HFF-Myc (cell line): ENCODE measurements at regions not wholly inside any gene's neighbourhood (a gene's known extent, or its start where the extent isn't known, plus 50 kb on each side); places are given as distances from the start of the nearest gene placed in this dataset.

Experiments used
- DNase-seq: peaks from one replicate; pipeline ENCODE4 v3.0.0-alpha.2; 2011; ENCODE audit warnings: low read depth; ENCODE audit errors: extremely low read depth
- H3K4me3 ChIP-seq: replicated peaks from 2 replicates; pipeline ENCODE4 v1.5.1; 2011; ENCODE audit warnings: low read depth, mild to moderate bottlenecking, control low read depth, low read length
- CTCF ChIP-seq: IDR thresholded peaks from 2 replicates; pipeline ENCODE4 v1.5.1; 2012; ENCODE audit warnings: mild to moderate bottlenecking, low read depth, low read length, control low read depth; ENCODE audit errors: missing control alignments

GRCh38 chr11:90947930-90948329 lies 725.1 kb upstream of the CHORDC1 start:
- H3K4me3 ChIP-seq, result no peak overlapping the region
- DNase-seq, result no peak
- TF ChIP-seq CTCF, result no peak

- no peak for DNase-seq
- no peak for TF ChIP-seq CTCF
- no peak overlapping the region for H3K4me3 ChIP-seq
These were observed 707.4 kb upstream of the CHORDC1 start for GRCh38 chr11:90930252-90930651.

GRCh38 chr11:90919332-90919731 lies 696.5 kb upstream of the CHORDC1 start:
- no peak for DNase-seq
- no peak for TF ChIP-seq CTCF
- no peak overlapping the region for H3K4me3 ChIP-seq

GRCh38 chr11:90916706-90917105 lies 693.9 kb upstream of the CHORDC1 start:
- H3K4me3 ChIP-seq, result no peak overlapping the region
- DNase-seq, result no peak
- no peak for TF ChIP-seq CTCF

GRCh38 chr11:90913131-90913668 lies 690.4 kb upstream of the CHORDC1 start:
- no peak overlapping the region for H3K4me3 ChIP-seq
- no peak for TF ChIP-seq CTCF
- no peak for DNase-seq

GRCh38 chr11:90912631-90913030 lies 689.8 kb upstream of the CHORDC1 start:
- no peak for DNase-seq
- TF ChIP-seq CTCF, result no peak
- no peak overlapping the region for H3K4me3 ChIP-seq

- no peak overlapping the region for H3K4me3 ChIP-seq
- DNase-seq, result no peak
- TF ChIP-seq CTCF, result no peak
These were observed 688.3 kb upstream of the CHORDC1 start for GRCh38 chr11:90911192-90911591.
